Stimulated activated CD4-positive, alpha-beta T cell treated with anti-CD3 and anti-CD28 coated beads, Interleukin-1b, Interleukin-23, amount 100 ng/mL, for 4 hours (primary cell): ENCODE measurements at regions not wholly inside any gene's neighbourhood (a gene's known extent, or its start where the extent isn't known, plus 50 kb on each side); places are given as distances from the start of the nearest gene placed in this dataset.

ENCODE experiments used
- DNase-seq, 2 donors: peaks; one replicate each; pipeline ENCODE4 v3.0.0-alpha.2; 2020; ENCODE audit warnings: low read depth in 2 of 2

DNA sequence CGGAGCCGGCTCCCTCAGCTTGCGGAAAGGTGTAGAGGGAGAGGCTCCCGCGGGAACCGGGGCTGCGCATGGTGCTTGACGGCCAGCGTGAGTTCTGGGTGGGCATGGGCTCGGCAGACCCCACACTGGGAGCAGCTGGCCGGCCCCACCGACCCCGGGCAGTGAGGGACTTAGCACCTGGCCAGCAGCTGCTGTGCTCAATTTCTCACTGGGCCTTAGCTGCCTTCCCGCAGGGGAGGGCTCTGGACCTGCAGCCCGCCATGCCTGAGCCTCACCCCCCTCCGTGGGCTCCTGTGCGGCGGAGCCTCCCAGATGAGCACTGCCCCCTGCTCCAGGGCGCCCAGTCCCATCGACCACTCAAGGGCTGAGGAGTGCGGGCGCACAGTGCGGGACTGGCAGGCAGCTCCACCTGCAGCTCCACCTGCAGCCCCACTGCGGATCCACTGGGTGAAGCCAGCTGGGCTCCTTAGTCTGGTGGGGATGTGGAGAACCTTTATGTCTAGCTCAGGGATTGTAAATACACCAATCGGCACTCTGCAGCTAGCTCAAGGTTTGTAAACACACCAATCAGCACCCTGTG lies 1141.8 kb downstream of the PCDH17 start:
- DNase-seq: no peak

GRCh38 chr13:58782736-58783135 lies 1151.2 kb downstream of the PCDH17 start:
- no peak for DNase-seq

GRCh38 chr13:58792854-58793253 lies 1161.3 kb downstream of the PCDH17 start:
- no peak for DNase-seq

DNA sequence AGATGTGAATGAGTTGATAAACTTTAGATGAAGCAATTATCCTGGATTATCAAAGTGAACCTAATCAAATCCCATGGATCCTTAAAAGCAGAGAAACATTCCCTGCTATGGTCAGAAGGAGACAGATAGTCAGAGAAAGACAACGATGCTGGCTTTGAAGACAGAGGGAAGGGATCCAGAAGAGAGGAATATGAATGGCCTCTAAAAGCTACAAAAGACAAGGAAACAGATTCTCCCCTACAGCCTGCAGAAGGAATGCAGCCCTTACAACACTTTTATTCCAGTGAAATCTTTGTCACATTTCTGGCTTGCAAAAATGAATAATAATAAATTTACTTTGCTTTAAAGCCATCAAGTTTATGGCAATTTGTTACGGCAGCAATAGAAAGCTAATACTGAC lies 1164.2 kb downstream of the PCDH17 start:
- no peak for DNase-seq

DNA sequence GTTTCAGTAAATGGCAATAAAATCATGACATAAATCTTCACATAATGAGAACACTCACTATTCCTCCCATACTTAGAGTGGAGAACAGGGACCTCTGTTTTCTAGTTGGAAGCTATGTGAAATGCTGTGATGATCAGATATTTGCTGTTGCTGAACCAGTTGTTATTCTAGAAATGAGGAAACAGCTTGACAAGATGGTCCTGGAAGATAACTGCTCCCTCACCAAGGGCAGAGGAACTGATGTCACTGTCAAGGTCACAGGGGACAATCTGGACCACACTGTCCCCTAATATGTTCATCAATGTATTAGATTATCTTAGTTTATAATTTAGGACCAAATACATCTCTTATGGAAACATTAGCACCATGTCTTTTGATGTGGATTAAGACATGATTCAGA lies 1173.3 kb downstream of the PCDH17 start:
- no peak for DNase-seq

DNA sequence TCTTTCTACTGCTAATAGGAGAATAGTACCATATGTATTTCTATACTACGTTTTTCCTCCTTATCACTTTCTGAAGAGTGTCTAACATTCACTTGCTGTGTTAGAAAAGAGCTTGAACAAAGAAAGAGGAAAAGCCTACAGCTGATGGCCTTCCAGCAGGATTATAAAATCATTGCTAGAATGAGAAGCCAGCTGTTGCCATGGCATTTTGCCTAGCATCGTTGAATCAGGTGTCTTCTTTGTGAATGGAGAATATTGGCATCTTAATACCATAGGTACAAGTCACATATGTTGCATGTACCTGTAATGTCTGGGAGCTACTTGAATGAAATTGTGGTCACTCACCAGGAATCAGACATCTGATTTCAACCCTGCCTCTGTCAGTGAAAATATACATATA lies 1174.9 kb downstream of the PCDH17 start:
- no peak for DNase-seq

DNA sequence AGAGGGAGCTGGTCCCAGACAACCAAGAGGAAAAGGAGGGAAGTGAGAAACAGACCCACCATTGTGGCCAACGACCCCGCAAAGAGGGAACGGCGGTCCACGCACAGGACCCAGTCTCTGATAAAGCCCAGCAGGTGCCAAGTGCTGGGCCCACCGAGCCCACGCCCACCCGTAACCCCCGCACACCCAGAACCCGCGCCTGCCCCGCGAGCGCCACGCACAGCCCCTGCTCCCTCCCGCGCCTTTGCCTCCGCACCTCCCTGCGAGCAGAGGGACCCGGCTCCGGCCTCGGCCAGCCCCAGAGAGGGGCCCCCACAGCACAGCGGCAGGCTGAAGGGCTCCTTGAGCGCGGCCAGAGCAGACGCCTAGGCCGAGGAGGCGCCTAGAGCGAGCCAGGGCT lies 1192.2 kb downstream of the PCDH17 start:
- DNase-seq: no peak

- DNase-seq: no peak
Observed at GRCh38 chr13:58827904-58828303, 1196.4 kb downstream of the PCDH17 start.

GRCh38 chr13:58830841-58831240 lies 1199.3 kb downstream of the PCDH17 start:
- DNase-seq: no peak

DNA sequence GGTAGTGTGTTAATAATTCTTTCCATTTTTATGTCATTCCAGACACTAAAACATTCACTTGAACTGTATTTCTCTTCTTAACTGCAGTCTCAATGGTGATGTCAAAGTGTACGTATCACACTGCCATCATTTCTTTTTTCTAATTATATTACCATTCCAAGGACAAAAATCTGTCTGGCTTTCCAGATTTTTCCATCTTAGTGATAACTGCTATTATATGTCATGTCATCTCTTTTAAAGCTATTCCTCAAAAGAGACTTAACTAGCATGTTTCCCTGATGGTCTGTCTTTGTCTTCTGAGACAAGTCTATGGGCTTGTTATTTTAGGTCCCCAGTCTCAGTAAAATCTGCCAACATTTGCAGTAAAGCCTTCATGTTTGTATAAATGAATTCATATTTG lies 1207.1 kb downstream of the PCDH17 start:
- DNase-seq: no peak

- DNase-seq: no peak
Observed at GRCh38 chr13:58843071-58843470, 1211.5 kb downstream of the PCDH17 start.

DNA sequence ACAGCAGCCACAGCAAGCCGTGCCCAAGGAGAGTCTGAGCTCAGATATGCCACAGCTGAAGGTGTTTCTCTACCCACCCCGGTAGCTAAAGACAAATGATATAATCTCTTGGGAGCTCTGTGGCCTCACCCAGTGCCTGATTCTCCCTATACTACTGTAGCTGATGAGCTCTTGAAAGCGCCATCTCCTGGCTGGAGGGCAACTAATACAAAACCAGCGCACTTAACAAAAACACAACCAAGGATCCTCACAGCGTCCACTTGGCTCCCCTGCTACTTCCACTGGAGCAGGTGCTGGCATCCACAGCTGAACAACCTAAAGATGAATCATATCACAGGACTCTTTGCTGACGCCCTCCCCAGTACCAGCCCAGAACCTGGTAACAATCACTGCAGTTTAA lies 1212.0 kb downstream of the PCDH17 start:
- no peak for DNase-seq

- DNase-seq: no peak
Observed at GRCh38 chr13:58850161-58850560, 1218.6 kb downstream of the PCDH17 start.

GRCh38 chr13:58852076-58852475 lies 1220.5 kb downstream of the PCDH17 start:
- no peak for DNase-seq

GRCh38 chr13:58855283-58855682 lies 1223.7 kb downstream of the PCDH17 start:
- no peak for DNase-seq

GRCh38 chr13:58858870-58859371 lies 1227.4 kb downstream of the PCDH17 start:
- no peak for DNase-seq

GRCh38 chr13:58865286-58865685 lies 1233.7 kb downstream of the PCDH17 start:
- no peak for DNase-seq

- no peak for DNase-seq
Observed at GRCh38 chr13:58869566-58869965, 1238.0 kb downstream of the PCDH17 start.

GRCh38 chr13:58876473-58876872 lies 1244.9 kb downstream of the PCDH17 start:
- DNase-seq: no peak

DNA sequence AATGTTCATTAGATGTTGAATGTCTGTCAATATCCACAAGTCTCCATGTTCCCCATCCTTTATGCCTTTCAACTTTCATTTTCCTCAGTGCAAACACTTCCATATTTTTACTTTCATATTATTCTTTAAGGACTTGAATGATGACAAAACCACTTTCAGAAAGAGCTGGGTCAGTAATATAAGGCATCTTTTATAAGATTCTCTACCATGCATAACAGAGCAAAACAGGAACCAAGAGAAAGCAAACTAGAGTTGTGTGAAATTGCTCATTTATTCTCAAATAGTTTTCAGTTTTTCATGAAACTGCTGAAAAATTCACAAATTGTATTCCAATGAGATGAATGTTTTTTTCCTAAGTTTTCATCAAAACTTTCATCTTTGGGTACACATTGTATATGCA lies 1247.6 kb downstream of the PCDH17 start:
- no peak for DNase-seq

DNA sequence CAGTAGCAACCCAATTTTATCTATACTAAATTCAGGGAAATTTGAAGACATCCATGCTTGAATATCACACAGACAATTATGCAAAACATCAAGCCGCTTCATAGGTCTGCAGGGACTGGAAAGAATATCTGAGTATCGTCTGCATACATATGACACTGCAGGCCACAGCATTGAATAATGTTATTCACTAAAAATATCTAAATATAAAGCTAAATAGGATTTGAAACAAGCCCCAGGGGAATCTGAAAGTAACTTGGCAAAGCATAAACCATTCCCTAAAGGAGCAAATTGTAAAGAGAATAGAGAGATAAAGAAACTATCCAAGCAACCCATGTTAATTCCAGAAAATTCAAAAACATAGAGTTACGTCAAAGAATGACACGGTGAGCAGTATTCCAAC lies 1251.0 kb downstream of the PCDH17 start:
- DNase-seq: no peak

DNA sequence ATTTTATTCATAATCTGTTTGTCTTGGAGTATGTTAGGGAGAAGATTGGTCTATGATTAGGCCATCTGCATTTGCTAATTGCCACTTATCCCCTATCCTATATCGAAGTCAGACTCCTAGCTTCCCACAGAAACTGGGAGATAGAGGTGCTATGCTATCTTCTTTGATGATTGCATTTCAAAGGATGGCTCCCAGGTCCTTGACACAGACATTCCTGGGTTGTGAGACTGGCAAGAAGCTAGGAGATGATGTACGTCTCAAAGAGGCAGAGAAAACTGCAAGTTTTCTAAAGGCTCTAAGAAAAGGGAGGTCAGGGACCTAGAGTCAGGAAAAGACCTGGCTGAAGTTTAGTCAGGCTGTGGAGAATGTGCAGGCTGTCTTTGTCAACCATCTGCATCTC lies 1251.9 kb downstream of the PCDH17 start:
- no peak for DNase-seq

DNA sequence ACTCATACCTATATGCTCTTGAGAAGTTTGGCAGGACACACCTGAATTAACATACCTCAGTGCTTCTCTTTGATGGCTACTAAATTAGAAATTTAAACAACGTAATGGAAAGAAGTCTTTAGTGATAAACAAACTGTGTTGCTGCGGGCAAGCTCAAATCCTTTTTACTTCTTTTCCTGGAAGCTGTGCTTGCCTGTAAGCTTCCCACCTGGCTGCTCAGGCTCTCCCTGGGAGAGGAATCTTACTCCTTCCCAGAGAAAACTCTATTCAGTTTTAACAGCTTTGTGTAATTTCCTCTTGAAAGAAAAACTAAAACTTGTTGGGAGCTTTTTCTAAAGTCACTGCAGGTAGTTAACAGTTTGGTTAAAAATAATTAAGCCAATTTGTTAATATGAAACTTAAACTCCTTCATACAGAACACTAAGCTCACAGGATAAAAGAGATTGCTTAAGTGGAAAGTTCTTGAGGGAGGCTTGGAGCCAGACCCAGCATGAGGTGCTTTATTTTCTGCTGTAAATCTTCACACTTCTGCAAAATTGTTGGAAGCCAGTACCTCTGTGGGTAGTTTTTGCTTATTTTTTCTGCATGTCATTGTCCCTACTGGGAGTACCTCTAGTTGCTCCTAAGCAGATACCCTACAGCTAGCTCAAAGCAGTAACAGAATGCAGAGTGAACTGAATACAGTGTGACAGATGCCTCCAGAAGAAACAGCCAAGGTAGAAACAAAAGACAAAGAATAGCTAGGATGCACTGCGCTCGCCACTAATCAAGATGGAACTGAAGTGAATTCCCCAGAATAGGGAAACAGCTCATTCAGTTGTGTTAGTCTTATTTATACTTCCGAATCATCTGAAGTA lies 1253.0 kb downstream of the PCDH17 start:
- DNase-seq: no peak
